Cardiac muscle cell (in vitro differentiated cells and primary cell): ENCODE measurements at regions not wholly inside any gene's neighbourhood (a gene's known extent, or its start where the extent isn't known, plus 50 kb on each side); places are given as distances from the start of the nearest gene placed in this dataset.
"Not testable (repeated sequence)": the region's sequence is repeated elsewhere in the genome, so short reads cannot be mapped to it uniquely, and the experiment has no call there.

Source experiments
- DNase-seq, 2 donors: peaks; one replicate each; pipeline versions ENCODE4 v3.0.0 to v3.0.0-alpha.2; 2010 to 2017; ENCODE audit warnings: low read depth in 1 of 2, low spot score in 1 of 2
- H3K27ac ChIP-seq: fragments of 200-600 bp; sonication (generic); 2 replicates; pipeline ENCODE4 v1.5.1; 2016
- H3K27me3 ChIP-seq: fragments of 200-600 bp; sonication (generic); 2 replicates; pipeline ENCODE4 v1.6.0; 2016; ENCODE audit warnings: control low read depth
- H3K36me3 ChIP-seq: fragments of 200-600 bp; sonication (generic); 2 replicates; pipeline ENCODE4 v1.5.1; 2016; ENCODE audit warnings: control low read depth
- H3K4me1 ChIP-seq: fragments of 200-600 bp; sonication (generic); 2 replicates; pipeline ENCODE4 v1.8.1; 2017; ENCODE audit warnings: low read depth, mild to moderate bottlenecking, mixed run types
- H3K4me3 ChIP-seq: fragments of 200-600 bp; sonication (generic); 2 replicates; pipeline ENCODE4 v1.5.1; 2016; ENCODE audit warnings: mild to moderate bottlenecking
- H3K9me3 ChIP-seq: fragments of 200-600 bp; sonication (generic); 2 replicates; pipeline ENCODE4 v1.5.1; 2017; ENCODE audit warnings: low read depth, mild to moderate bottlenecking, control low read depth
- TF ChIP-seq, protein P1 (sequence below): IDR thresholded peaks from 2 replicates; pipeline ENCODE4 v1.5.1; 2012; ENCODE audit warnings: low read depth, mild to moderate bottlenecking, low read length

DNA sequence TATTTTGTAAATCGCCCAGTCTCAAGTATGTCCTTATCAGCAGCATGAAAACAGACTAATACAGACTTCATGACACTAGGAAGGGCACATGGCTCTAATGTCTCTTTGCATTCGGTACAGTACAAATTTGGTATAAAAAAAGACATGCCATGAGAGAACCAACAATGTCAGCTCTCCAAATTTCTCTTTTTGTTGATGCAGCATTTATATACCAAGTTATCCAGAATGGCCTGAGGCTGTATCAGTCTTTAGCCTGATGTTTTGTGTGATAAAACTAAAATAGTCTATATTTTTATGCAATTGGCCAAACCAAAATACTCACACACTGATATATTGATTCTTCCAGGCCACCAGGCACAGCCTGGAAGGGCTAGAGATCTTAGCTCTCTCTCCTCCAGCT is 124.3 kb upstream of the SAMSN1 start:
- no peaks in the 10 kb centered on the region for H3K27me3 ChIP-seq
- H3K9me3 ChIP-seq: no peaks in the 10 kb centered on the region
- no peak overlapping the region for H3K27ac ChIP-seq
- no peaks in the 10 kb centered on the region for H3K4me1 ChIP-seq
- no peak overlapping the region for H3K4me3 ChIP-seq
- no peak for DNase-seq
- TF ChIP-seq, protein P1, sequence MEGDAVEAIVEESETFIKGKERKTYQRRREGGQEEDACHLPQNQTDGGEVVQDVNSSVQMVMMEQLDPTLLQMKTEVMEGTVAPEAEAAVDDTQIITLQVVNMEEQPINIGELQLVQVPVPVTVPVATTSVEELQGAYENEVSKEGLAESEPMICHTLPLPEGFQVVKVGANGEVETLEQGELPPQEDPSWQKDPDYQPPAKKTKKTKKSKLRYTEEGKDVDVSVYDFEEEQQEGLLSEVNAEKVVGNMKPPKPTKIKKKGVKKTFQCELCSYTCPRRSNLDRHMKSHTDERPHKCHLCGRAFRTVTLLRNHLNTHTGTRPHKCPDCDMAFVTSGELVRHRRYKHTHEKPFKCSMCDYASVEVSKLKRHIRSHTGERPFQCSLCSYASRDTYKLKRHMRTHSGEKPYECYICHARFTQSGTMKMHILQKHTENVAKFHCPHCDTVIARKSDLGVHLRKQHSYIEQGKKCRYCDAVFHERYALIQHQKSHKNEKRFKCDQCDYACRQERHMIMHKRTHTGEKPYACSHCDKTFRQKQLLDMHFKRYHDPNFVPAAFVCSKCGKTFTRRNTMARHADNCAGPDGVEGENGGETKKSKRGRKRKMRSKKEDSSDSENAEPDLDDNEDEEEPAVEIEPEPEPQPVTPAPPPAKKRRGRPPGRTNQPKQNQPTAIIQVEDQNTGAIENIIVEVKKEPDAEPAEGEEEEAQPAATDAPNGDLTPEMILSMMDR: no peak
- H3K36me3 ChIP-seq: no peaks in the 10 kb centered on the region

DNA sequence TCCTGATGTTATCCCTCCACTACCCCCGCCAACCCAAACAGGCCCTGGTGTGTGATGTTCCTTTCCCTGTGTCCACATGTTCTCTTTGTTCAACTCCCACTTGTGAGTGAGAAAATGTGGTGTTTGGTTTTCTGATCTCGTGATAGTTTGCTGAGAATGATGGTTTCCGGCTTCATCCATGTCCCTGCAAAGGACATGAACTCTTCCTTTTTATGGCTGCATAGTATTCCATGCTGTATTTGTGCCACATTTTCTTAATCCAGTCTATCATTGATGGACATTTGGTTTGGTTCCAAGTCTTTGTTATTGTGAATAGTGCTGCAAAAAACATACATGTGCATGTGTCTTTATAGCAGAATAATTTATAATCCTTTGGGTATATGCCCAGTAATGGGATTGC is 123.0 kb upstream of the SAMSN1 start:
- not testable (repeated sequence) for H3K36me3 ChIP-seq, H3K27ac ChIP-seq, H3K4me1 ChIP-seq, H3K27me3 ChIP-seq, DNase-seq, H3K9me3 ChIP-seq, H3K4me3 ChIP-seq

DNA sequence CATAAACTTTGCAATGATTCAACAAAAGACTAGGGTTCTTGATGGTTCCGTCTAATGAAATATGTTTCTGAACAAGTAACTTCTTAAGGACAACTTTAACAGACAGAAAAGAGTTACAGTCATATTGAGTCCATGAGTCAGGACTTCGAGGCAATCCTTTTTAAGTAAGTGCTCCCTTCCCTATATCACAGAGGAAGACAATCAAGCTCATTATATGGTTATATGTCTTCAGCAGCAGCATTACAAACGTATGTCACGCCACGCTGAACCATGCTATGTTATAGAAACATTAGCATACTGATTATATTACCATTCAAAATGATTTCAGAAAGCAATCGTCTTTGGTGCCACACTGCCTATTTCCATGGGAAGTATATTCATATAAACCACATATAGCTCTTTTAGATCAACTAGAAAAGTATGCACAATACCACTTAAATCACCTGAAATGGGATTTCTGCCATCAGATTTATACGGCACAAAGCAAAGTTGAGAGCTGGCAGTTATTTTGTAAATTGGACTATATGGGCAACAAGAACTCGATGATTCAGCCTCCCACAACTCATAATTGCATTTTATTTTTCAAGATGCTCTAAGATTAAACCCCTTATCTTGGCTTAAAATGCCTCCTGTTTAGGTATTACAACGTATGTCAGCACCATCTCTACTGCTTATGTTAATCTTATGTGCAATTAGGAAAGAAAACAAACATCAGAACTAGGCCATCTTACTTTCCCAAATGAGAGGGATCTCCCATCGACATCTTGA is 111.3 kb upstream of the SAMSN1 start:
- no peaks in the 10 kb centered on the region for H3K27me3 ChIP-seq
- no peak for DNase-seq
- H3K27ac ChIP-seq: no peak overlapping the region
- H3K4me3 ChIP-seq: no peak overlapping the region
- H3K36me3 ChIP-seq: no peaks in the 10 kb centered on the region
- H3K4me1 ChIP-seq: no peaks in the 10 kb centered on the region
- no peaks in the 10 kb centered on the region for H3K9me3 ChIP-seq
- TF ChIP-seq, protein P1: no peak

DNA sequence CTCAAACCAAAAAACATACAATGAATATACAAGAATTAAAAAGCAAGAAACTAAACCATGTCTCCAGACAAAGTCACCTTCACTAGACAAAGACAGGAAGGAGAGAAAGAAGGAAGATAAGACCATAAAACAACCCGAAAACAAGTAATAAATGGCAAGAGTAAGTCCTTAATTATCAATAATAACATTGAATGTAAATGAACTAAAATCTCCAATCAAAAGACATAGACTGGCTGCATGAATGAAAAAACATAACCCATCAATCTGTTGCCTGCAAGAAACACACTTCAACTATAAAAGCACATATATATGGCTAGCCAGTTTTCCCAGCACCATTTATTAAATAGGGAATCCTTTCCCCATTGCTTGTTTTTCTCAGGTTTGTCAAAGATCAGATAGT is 100.8 kb upstream of the SAMSN1 start:
- TF ChIP-seq, protein P1: no peak
- Histone ChIP-seq H3K4me3 (no peak overlapping the region), H3K27me3 (no peaks in the 10 kb centered on the region), H3K4me1 (no peaks in the 10 kb centered on the region), H3K27ac (no peak overlapping the region), H3K9me3 (no peaks in the 10 kb centered on the region), H3K36me3 (no peaks in the 10 kb centered on the region)
- DNase-seq: no peak

DNA sequence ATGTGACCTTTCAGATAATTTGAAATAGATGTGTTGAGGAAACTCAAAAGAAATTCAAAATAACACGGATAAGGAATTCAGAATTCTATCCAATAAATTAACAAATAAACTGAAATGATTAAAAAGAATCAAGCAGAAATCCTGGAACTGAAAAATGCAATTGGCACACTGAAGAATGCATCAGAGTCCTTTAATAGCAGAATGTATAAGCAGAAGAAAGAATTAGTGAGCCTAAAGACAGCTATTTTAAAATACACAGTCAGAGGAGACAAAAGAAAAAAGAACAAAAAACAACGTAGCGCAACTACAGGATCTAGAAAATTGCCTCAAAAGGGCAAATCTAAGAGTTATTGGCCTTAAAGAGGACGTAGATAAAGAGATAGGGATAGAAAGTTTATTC is 99.6 kb upstream of the SAMSN1 start:
- no peaks in the 10 kb centered on the region for H3K9me3 ChIP-seq
- no peak overlapping the region for H3K4me3 ChIP-seq
- TF ChIP-seq, protein P1: no peak
- H3K4me1 ChIP-seq: no peaks in the 10 kb centered on the region
- H3K27me3 ChIP-seq: no peaks in the 10 kb centered on the region
- H3K27ac ChIP-seq: no peak overlapping the region
- DNase-seq: no peak
- no peaks in the 10 kb centered on the region for H3K36me3 ChIP-seq

DNA sequence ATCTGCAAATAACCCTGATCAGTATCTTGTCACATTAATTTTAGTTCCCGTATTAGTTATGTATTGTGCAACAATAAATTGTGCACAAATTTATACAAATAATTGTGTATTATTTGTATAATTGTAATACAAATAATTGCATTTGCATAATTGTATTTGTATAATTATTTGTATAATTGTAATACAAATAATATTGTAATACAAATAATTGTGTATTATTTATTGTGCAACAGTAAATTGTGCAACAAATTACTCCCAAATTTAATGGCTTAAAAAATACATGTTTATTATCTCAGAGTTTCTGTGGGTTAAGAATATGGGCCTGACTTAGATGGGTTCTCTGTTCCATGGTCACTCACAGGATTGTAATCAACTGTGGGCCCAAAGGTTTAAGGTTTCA is 86.2 kb upstream of the SAMSN1 start:
- Histone ChIP-seq H3K27me3 (no peaks in the 10 kb centered on the region), H3K4me3 (no peak overlapping the region), H3K9me3 (no peaks in the 10 kb centered on the region), H3K4me1 (no peaks in the 10 kb centered on the region), H3K27ac (no peak overlapping the region), H3K36me3 (no peaks in the 10 kb centered on the region)
- TF ChIP-seq, protein P1: no peak
- no peak for DNase-seq
